ENCODE measurements at regions not wholly inside any gene's neighbourhood (a gene's known extent, or its start where the extent isn't known, plus 50 kb on each side); places are given as distances from the start of the nearest gene placed in this dataset.

DNA sequence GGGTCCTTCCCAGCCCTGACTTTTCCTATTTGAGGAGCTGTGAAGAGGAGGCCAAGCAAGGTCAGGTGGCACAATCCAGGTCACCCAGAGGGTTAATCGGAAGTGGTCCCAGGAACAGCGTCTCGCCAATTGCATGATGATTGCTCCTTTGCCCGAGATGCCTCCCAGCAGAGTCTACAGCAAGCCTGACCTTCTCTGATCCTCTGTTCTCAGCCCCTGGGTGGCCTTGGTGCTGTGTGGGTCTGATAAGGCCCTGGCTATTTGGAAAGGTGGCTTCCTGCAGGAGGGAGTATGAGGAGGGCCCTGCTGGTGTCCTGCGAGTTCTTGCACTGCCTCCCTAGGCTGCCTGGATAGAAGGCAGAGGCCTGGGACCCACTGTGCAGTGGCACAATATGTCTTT, 116.2 kb downstream of the FOXD2 start:
- DNase-seq: no peak

DNA sequence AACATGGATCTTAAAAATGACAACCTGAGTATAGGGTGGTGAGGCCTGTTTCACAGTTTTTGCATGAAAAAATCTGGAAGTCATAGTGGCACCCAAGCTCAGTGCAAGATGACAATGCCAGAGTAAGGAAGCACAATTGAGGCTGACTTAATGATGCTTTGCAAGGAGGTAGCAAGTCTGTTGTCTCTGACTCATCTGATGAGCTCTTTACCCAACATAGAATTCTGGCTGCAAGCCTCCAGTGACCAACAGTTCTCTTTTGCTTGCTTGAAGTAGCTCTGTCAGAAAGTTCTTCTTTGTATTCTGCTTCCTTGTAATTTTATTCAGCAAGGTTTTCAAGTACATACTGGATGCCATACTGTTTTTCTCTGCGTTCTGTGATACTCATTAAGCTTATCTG, 117.1 kb downstream of the FOXD2 start:
- no peak for DNase-seq

DNA sequence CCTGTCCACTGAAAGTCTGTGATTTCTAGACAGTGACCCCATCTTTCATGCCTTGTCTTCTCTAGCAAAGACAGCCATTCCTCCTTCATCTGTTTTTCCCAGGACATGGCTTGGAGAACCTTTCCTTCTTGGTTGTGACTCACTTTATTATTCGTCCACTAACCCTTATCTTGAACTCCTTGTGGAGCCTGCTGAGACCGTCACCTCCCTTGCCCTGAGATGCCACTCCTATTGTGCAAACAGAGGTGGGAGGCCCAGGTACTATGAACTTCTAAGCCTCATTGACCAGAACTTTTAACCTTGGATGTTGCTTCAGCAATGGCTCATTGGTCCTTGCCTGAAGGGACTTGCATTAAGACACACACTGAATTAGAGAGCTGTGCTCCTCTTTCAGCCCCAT, 117.5 kb downstream of the FOXD2 start:
- no peak for DNase-seq

DNA sequence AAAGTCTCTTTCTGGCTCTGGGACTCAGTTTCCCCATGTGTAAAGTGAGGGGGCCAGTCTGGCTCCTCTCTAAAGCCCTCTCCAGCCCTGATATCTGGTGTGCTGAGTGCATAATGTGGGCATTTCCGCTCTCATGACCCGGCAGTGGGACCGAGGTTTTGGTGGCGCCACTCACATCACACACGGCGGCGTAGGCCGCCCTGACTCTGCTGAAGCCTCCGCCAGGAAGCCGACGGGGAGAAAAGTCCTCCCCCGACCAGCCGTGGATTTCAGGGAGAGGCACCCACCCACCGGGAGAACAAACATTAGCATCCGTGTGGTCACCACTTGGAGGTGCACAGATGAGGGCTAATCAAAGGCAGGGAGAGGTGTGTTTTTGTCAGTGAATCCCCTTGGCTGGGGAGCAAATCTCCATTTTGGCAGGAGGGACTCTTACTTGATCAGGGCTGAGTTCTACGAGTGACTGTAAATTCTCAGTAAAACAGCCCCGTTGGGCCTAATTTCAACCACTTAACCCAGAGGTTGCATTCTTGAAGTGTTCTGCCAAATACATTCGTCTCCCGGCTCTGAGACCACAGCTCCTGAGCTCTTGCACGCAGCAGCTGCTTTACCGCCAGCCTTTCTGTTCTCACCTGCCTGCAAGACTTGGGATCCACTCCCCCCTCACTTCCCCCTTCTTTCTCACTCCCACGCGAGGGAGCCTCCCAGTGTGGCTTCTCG, 118.2 kb downstream of the FOXD2 start:
- DNase-seq: peak; percentile 55

DNA sequence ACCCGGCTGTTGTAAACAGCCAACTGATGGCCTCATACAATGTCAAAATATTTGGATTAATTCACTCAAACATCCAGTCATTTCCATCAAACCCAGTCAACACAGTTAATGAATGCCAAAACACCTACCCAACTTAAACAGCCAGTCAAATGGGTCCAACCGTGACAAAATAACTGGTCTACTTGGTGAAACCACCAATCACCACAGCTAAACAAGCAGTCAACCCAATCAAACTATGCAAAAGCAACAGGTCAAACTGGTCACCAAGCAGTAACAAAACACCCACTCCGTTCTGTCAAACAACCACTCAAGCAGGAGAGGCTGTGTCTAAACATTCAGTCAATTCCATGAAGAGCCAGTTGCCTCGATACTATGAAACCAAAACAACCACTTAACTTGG, 119.2 kb downstream of the FOXD2 start:
- no peak for DNase-seq

DNA sequence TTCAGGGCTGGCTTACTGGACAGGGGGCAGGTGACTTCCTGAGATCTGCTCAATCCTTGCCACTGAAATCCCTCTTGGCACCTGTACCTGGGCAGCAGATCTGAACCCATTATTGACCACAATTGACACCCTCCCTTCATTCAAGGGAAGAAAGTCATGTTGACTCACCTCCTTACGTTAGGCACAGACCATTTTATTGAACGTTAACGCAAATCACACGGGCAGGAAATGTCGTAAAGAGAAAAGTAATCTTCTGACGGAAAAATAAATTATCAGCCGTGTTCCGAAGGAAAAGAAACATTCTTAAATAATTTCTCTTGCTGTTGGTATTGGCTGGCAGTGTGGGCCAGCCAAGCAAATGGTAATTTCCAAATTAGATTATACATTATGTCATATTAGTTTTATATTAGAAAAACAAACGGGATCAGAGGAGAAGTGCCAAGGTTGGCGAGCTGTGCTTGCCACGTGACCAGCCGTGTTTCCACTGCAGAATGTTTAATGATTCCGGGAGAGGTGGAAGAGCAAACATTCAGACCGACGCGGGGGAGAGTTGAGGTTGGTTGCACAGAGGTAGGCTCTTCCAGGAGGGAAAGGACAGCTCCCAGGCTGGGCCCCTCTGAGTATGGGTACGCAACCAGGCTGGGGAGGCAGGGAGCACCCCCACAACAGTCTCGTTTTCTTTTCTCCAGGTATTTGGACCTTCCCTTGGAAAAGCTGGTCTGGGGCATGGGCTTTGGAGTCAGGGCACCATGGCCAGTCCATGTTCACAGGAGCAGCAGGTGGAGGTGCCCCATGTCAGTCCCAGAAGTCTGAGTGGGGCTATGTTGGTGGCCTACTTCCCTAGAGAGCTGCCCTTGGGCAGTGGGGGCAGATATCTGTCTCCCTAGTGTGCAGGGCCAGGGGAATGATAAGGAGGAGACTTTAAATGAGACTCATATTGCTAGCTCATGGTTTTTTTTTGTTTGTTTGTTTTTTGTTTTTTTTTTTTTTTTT, 121.1 kb downstream of the FOXD2 start:
- no peak for DNase-seq

DNA sequence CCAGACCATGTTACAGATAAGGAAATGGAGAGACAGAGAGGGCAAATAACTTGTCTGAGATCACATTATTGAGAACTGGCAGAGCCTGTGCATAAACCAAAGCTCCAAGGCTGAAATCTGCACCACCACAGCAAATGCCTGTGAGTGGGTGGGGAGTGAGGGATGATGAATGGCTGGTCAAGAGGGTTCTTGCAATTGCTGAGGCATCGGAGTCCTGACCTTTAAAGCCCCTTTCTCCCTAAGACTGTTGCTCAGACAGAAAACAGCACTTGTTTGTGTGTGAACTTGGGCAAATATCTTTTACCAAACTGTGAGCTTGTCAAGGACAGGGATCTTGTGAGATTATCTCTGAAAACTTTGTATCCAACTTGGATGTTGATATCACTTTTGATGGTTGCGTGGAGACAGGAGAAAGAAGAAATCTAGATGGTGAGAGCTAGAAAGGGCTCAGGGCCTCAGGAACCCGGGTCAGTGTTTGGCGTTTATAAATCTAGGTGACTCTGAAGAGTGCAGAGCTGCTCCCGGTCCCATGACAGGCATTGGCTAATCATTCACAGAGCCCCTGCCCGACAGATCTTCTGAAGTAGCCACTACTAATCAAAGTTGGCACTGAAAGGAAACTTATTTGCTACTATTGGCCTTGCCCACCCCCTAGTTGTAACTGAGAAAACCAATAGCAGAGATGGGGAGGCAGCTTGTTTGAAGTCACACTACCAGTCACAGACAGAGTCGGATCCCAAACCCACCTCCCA, 122.3 kb downstream of the FOXD2 start:
- DNase-seq: no peak

DNA sequence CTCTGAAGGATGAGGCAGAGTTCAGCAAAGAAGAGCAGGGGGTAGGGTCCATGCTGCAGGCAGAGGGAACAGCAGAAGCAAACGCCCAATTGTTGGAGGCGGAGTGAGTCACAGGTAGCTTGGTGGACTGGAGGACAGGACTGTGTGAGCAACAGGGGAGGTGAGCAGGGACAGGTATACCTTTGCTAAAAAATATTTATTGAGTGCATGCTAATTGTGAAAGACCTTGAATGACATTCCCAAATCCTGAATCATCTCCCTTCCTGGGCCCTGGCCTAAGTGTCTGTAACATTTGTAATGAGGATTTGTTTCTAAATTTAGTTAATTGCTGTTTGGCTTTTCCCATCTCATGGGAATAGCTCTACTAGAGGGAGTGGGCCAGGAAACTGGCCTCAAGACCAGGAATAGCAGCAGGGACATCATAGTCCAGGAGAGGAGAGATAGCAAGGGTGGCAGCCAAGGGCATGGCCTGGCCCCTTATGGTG, 123.7 kb downstream of the FOXD2 start:
- no peak for DNase-seq

DNA sequence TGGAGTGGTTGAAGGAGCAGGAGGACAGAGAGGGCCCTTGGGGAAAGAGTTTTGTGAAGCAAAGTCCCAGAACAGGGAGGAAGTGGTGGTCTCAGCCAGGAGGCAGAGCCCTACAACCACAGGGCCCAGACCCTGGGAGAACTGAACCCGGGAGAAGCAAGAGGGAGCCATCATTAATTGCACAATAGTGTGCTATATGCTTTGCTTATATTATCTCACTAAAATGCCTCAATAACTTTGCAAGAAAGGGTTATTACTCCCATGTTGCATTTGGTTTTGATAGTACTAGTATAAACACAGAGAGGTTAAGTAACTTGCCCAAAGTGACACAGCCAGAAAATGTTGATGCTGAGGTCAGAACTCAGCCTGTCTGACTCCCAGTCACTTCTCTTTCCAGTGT, 124.3 kb downstream of the FOXD2 start:
- no peak for DNase-seq

DNA sequence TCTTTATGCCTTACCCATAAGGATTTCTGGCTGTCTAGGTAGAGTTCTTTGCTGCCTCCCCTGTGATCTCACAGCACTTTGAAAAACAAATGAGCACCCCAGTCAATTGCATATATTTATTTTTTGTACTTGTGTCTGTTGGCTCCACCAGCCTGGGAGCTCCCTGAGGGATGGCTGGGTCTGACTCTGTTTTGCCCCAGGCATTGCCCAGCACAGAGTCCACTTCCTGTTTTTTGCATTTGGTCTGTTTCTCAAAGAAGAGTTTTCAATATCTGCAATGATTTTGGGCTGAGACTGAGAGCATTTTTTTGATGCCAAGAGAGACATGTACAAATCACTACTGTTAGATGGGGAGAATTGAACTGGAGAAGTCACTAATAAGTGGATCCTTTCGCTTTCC, 125.0 kb downstream of the FOXD2 start:
- no peak for DNase-seq

DNA sequence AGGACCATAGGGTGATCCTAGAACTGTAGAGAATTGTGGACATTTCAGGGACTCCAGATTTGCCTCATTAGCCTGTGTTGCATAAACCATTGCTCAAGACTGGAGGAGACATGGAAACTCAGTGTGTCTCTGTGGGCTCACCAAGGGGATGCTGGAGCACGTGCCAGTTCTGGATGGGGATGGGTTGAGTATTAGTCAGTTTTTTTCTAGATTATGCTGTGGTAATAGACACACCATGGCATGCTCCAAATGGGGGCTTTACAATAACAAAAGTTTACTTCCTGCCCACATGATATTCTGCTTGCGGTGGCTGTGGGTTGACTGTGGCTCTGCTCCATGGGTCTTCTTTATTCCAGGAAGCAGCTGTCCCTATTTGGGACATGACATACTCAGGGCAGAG, 125.4 kb downstream of the FOXD2 start:
- no peak for DNase-seq

DNA sequence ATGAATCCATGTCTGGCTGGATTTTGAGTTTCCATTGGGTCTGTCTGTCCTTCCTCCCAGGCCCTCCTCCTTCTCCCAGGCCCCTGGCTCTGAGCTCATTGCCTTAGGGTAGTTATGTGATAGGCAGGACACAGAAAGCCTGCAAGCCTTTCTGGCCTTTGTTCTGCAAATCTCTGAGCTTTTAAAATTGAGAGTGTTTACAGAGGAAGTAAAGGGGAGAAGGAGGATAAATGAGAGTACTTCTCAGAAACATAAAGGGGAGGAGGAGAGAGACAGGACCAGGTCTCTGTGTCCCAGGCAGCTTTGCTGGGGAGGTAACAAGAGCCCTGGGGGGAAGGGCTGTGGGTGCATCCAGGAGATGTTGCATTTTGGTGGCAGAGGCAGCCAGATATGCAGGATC, 126.7 kb downstream of the FOXD2 start:
- DNase-seq: no peak

DNA sequence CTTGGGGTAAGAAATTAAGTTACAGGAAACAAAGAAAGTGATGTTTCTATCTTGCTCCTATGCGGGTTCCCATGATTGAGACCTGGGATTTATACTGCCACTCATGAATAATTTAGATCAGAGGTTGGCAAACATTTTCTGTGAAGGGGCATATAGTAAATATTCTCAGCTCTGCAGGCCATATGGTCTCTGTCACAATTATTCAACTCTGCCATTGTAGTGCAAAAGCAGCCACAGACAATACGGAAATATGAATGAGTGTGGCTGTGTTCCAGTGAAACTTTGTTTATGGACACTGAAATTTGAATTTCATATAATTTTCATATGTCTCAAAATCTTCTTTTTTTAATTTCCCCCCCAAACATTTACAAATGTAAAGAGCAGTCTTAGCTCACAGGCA, 127.2 kb downstream of the FOXD2 start:
- no peak for DNase-seq

DNA sequence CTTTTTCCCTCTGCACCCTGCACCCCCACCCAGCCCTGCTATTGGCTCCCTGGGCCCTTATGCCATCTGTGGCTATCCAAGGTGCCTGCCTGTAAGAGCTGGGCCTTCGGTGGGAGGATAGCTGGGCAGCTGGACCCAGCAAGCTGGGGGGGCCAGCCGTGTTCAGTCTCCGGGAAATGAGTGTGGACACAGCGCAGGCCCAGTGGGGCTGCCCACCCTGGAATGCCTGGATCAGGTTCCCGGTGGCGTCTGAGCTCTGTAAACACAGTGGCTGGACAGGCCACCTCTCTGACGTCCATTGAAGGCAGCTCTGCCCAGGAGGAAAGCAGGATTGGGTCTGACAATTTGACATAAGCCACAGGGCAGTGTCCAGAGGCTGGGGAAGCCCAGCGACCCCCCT, 127.8 kb downstream of the FOXD2 start:
- DNase-seq: no peak

DNA sequence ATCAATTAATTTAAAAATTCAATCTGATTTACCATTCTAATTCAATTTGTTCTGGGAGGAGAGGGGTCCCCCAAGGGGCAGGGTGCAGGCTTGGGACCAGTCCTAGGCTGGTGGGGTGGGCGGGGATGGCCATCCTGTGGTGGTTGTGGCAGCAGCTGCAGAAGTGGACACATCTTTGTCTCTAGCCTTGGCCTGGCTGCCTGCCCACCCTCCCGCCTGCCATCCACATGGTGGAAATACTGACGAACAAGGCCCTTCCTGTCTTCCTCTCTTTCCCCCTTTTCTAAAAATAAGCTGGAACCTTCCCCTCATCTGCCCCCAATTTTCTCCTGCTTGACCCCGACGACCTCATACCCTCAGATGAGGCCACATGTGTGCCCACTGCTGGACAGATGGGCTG, 130.9 kb downstream of the FOXD2 start:
- DNase-seq: no peak

DNA sequence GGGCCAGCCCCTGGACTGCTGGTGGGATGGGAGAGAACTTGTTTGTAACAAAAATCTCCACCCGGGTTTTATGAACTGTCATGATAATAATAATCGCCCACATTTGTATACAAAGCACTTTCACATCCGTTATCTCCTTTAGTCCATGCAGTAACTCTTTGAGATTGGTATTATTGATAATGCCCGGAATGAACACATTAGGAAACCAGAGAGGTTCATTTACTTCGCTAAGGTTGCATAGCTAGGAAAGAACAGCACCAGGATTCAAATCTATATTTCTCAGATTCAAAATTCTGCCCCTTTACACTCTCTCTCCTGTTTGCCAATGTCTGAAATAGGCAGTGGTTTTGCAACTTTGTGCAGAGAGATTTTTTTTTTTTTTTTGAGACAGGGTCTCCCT, 131.4 kb downstream of the FOXD2 start:
- no peak for DNase-seq

DNA sequence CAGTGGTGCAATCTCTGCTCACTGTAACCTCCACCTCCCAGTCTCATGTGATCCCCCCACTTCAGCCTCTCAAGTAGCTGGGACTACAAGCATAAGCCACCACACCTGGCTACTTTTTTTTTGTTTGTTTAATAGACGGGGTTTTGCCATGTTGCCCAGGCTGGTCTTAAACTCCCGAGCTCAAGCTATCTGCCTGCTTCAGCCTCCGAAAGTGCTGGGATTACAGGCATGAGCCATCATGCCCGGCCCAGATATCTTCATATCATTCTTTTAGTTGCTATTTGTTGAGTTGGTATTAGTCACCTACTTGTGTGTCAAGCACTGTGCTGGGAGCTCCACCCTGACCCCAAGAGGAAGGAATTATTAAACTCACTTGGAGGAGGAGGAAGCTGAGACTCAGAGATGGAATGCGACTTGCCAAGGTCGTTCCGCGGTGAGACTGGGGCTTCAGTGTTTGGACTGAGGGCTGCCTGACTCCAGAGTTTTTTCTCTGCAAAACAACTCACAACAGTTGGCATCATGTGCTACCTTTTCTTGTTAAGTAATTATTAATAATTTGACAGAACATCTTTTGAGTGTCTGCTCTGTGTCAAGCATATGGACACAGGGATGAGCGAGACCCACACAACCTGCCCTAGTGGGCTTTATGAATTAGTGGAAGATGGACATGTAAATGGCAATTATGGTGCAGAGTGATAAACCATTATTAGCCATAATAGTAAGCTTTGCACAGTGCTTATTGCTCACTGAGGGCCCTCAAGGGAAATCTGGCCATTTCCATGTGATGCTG, 132.0 kb downstream of the FOXD2 start:
- DNase-seq: no peak

DNA sequence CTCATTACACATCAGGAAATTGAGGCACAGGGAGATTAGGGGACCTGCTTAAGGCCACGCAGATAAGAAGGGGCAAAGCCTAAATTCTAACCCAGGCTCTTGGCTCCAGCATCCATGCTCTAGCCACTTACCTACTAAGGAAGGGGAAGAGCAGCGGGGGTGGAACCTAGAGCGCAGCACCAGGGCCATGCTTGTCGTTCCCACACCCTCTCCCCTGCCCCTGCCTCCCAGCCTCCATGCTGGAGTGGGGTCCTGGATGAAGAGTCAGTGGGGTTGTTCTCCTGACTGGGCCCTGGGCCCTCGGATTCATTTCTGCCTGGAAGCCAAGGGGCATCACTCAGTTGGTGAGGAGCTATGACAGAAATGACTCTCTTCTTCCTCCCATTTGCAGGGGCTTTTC, 133.3 kb downstream of the FOXD2 start:
- no peak for DNase-seq

DNA sequence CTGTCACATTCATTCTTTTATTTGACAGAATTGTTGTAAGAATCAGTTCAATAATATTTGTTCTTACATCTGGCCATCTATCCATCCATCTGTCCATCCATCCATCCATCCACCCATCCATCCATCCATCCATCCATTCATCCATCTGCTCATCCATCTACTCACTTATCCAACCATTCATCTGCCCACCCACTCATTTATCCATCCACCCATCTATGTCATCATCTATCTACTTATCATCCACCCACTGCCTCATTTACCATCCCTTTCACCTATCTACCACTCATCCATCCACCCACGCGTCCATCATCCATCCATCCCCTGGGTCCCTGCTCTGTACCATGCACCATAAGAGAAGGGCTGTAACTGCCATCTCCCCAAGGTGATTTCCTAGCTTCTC, 134.1 kb downstream of the FOXD2 start:
- DNase-seq: no peak

DNA sequence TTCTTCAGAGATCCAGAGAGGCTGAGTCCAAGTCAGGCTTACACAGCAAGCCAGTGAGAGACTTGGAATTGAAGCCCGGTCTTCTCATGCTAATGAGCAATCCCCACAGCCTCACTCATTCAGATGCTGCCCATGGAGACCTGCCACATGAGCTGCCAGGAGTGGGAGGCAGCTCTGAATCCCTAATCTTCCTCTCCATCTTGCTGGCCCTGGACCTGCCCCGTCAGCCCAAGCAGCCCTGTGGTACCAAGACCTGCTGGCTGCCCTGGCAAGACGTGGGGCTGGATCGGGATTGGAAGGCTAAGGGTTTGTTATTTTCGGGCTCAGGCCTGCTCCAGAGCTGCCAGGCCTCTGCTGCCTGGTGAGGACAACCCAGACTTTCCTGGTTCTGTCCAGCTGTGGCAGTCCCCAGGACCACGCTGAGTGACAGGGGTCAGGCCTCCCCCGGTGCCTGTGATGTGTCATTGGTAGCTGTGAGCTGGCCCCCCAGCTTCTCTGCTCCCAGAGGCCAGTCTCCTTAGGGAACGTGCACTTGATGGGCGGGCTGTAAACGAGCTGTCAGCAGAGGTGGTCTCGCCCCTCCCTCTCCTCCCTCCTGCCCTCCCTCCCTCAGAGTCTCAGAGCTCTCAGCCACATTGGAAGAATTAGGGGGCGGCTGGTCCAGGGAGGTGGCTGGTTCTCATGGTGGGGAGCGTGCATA, 135.0 kb downstream of the FOXD2 start:
- no peak for DNase-seq
